ENCODE measurements at regions not wholly inside any gene's neighbourhood (a gene's known extent, or its start where the extent isn't known, plus 50 kb on each side); places are given as distances from the start of the nearest gene placed in this dataset.

- peaks cover 17% of the 10 kb centered on the region for H3K27me3 Mint-ChIP-seq (ENCODE audit: low read depth)
- H3K9me3 Mint-ChIP-seq = peaks cover 4% of the 10 kb centered on the region
- H3K27ac Mint-ChIP-seq = no peak overlapping the region
- TF ChIP-seq, protein P1, sequence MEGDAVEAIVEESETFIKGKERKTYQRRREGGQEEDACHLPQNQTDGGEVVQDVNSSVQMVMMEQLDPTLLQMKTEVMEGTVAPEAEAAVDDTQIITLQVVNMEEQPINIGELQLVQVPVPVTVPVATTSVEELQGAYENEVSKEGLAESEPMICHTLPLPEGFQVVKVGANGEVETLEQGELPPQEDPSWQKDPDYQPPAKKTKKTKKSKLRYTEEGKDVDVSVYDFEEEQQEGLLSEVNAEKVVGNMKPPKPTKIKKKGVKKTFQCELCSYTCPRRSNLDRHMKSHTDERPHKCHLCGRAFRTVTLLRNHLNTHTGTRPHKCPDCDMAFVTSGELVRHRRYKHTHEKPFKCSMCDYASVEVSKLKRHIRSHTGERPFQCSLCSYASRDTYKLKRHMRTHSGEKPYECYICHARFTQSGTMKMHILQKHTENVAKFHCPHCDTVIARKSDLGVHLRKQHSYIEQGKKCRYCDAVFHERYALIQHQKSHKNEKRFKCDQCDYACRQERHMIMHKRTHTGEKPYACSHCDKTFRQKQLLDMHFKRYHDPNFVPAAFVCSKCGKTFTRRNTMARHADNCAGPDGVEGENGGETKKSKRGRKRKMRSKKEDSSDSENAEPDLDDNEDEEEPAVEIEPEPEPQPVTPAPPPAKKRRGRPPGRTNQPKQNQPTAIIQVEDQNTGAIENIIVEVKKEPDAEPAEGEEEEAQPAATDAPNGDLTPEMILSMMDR (IDR thresholded peaks at IDR 0.05; ENCODE audit: unreplicated experiment in 3 of 3) = no peak
- no peak overlapping the region for H3K4me3 Mint-ChIP-seq
- no peaks in the 10 kb centered on the region for H3K36me3 Mint-ChIP-seq (ENCODE audit: low read depth)
- H3K4me1 Mint-ChIP-seq = peaks cover 11% of the 10 kb centered on the region
These were observed 249.2 kb upstream of the RREB1 start for GRCh38 chr6:6858533-6858982.

DNA sequence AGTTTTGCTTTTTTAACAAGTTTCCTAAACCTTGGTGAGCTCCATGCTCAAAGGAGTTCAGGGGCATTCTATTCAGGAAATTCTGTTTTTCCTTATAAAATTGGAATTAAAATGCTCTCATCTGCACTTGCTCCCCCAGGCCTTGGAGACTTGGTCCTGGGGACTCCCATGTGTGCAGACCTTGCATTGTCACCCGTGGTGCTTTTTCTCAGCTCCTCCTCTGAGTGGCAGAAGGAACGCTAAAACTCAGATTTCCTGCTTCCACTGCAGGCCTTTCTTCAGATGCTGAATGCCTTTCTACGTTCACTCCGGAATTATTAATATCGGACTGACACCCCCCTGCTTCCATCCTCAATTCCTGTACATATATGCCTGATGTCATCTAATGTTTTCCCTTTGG lies 248.7 kb upstream of the RREB1 start:
- H3K9me3 Mint-ChIP-seq = peaks cover 10% of the 10 kb centered on the region
- H3K4me1 Mint-ChIP-seq = peaks cover 11% of the 10 kb centered on the region
- no peaks in the 10 kb centered on the region for H3K36me3 Mint-ChIP-seq (ENCODE audit: low read depth)
- H3K4me3 Mint-ChIP-seq = no peak overlapping the region
- TF ChIP-seq, protein P1 (IDR thresholded peaks at IDR 0.05; ENCODE audit: unreplicated experiment in 3 of 3) = no peak
- peaks cover 14% of the 10 kb centered on the region for H3K27me3 Mint-ChIP-seq (ENCODE audit: low read depth)
- peak overlapping the region in 1 of 3 experiments; percentile 29 for H3K27ac Mint-ChIP-seq

GRCh38 chr6:6859722-6860121 lies 248.0 kb upstream of the RREB1 start:
- TF ChIP-seq, protein P1 (IDR thresholded peaks at IDR 0.05; ENCODE audit: unreplicated experiment in 3 of 3) = no peak
- no peak overlapping the region for H3K4me3 Mint-ChIP-seq
- peaks cover 11% of the 10 kb centered on the region for H3K4me1 Mint-ChIP-seq
- no peak overlapping the region for H3K27ac Mint-ChIP-seq
- peaks cover 14% of the 10 kb centered on the region for H3K9me3 Mint-ChIP-seq
- peaks cover 14% of the 10 kb centered on the region for H3K27me3 Mint-ChIP-seq (ENCODE audit: low read depth)
- H3K36me3 Mint-ChIP-seq (ENCODE audit: low read depth) = no peaks in the 10 kb centered on the region

GRCh38 chr6:6860863-6861262 lies 246.9 kb upstream of the RREB1 start:
- TF ChIP-seq, protein P1 (IDR thresholded peaks at IDR 0.05; ENCODE audit: unreplicated experiment in 3 of 3) = no peak
- Mint-ChIP-seq H3K9me3 (peaks cover 19% of the 10 kb centered on the region), H3K4me1 (peaks cover 11% of the 10 kb centered on the region), H3K4me3 (no peak overlapping the region), H3K27me3 (ENCODE audit: low read depth) (peaks cover 9% of the 10 kb centered on the region), H3K27ac (no peak overlapping the region), H3K36me3 (ENCODE audit: low read depth) (no peaks in the 10 kb centered on the region)

DNA sequence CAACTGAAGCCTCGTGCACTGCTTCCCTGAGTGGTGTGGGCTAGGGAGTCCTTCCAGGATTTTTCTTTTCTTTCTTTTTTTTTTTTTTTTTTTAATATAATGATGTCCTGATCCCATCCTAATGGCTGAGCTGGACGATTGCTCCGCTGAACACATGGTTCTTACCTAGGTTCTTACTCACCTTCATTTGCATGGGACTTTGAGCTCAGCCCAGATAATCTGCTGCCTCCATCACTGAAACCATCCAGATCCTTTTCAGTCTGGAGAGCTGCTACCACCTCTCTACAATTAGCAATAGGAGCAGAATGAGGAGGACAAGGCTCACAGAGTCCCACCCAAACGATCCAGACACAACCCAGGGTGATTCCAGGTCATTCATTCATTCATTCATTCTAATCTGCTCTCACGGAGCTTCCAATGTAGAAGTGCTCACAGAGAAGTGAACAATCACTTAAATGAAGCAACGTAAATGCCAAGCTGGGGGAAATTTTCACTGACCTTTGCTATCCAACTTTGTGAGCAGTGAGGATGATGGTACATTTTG lies 246.3 kb upstream of the RREB1 start:
- TF ChIP-seq, protein P1 (IDR thresholded peaks at IDR 0.05; ENCODE audit: unreplicated experiment in 3 of 3) = no peak
- H3K27ac Mint-ChIP-seq = no peak overlapping the region
- H3K36me3 Mint-ChIP-seq (ENCODE audit: low read depth) = no peaks in the 10 kb centered on the region
- peaks cover 4% of the 10 kb centered on the region for H3K27me3 Mint-ChIP-seq (ENCODE audit: low read depth)
- peaks cover 19% of the 10 kb centered on the region for H3K9me3 Mint-ChIP-seq
- H3K4me1 Mint-ChIP-seq = peaks cover 6% of the 10 kb centered on the region
- no peak overlapping the region for H3K4me3 Mint-ChIP-seq

GRCh38 chr6:6861995-6862394 lies 245.8 kb upstream of the RREB1 start:
- no peak overlapping the region for H3K27ac Mint-ChIP-seq
- TF ChIP-seq, protein P1 (IDR thresholded peaks at IDR 0.05; ENCODE audit: unreplicated experiment in 3 of 3) = no peak

More at GRCh38 chr6:6861995-6862394, 245.8 kb upstream of the RREB1 start:
- Mint-ChIP-seq H3K9me3 (peaks cover 19% of the 10 kb centered on the region), H3K4me3 (no peak overlapping the region), H3K4me1 (peaks cover under 1% of the 10 kb centered on the region), H3K36me3 (ENCODE audit: low read depth) (no peaks in the 10 kb centered on the region), H3K27me3 (ENCODE audit: low read depth) (no peaks in the 10 kb centered on the region)
